HUES6 (cell line): ENCODE measurements at regions not wholly inside any gene's neighbourhood (a gene's known extent, or its start where the extent isn't known, plus 50 kb on each side); places are given as distances from the start of the nearest gene placed in this dataset.

Experiments used
- H3K27ac ChIP-seq: 2 replicates; pipeline ENCODE4 v1.7.0; 2013; ENCODE audit warnings: low read depth, mild to moderate bottlenecking, low read length, inconsistent platforms
- H3K27me3 ChIP-seq: 2 replicates; pipeline ENCODE4 v1.6.1; 2013; ENCODE audit warnings: low read length; ENCODE audit not compliant: control insufficient read depth, insufficient read depth
- H3K36me3 ChIP-seq: 2 replicates; pipeline ENCODE4 v1.6.1; 2013; ENCODE audit warnings: low read length; ENCODE audit not compliant: control insufficient read depth, insufficient read depth
- H3K4me1 ChIP-seq: 2 replicates; pipeline ENCODE4 v1.6.1; 2013; ENCODE audit warnings: low read length; ENCODE audit not compliant: control insufficient read depth, insufficient read depth
- H3K4me3 ChIP-seq: 2 replicates; pipeline ENCODE4 v1.5.1; 2013; ENCODE audit warnings: low read depth, low read length
- H3K9ac ChIP-seq: one replicate; pipeline ENCODE4 v1.6.1; 2013; ENCODE audit warnings: mild to moderate bottlenecking, low read length
- H3K9me3 ChIP-seq: 2 replicates; pipeline ENCODE4 v1.6.1; 2013; ENCODE audit warnings: low read depth, low read length; ENCODE audit not compliant: control insufficient read depth, insufficient read depth

DNA sequence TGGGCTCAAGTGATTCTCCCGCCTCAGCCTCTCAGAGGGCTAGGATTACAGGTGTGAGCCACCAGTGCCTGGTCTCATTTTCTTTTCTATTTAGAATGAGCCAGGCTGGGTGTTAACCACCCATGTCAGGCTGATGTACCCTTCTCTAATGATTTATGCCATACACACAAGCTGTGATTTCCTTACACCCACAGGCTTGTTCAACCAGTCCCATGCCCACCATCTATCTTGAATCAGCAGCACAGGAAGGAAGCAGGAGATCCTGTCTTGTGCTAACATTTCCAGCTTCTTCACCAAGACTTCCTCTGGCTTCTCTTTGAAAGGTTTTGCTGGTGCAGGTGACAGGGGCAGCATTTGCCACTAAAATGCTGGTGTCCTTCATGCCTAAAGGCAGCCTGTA, 176.4 kb downstream of the GATA3 start:
- Histone ChIP-seq H3K36me3 (no peaks in the 10 kb centered on the region), H3K4me3 (no peak overlapping the region), H3K27me3 (no peaks in the 10 kb centered on the region; the same call in 1 of the 2 replicates), H3K27ac (no peak overlapping the region), H3K4me1 (no peaks in the 10 kb centered on the region), H3K9ac (no peak overlapping the region), H3K9me3 (no peaks in the 10 kb centered on the region)

DNA sequence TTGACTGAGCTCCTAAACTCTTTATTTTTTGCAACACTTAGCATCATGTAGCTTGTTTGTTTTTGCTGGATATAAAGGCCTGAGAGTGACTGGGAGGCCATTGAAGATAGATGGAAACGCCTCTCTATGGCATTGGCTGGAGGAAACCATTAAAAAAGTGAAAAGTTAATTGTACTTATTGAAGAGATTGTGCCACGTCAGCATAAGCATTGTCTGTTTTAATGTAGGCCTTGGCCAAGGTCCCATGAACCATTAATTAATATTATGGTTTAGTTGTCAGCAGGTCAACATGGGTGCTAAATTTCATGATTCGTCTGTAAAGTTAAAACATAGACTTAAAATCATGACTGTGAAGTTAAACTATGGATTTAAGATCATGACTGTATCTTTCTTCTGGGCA, 178.6 kb downstream of the GATA3 start:
- Histone ChIP-seq H3K9ac (no peak overlapping the region), H3K4me3 (no peak overlapping the region), H3K4me1 (no peaks in the 10 kb centered on the region), H3K27ac (no peak overlapping the region), H3K9me3 (no peaks in the 10 kb centered on the region), H3K36me3 (no peaks in the 10 kb centered on the region), H3K27me3 (no peaks in the 10 kb centered on the region; the same call in 1 of the 2 replicates)

DNA sequence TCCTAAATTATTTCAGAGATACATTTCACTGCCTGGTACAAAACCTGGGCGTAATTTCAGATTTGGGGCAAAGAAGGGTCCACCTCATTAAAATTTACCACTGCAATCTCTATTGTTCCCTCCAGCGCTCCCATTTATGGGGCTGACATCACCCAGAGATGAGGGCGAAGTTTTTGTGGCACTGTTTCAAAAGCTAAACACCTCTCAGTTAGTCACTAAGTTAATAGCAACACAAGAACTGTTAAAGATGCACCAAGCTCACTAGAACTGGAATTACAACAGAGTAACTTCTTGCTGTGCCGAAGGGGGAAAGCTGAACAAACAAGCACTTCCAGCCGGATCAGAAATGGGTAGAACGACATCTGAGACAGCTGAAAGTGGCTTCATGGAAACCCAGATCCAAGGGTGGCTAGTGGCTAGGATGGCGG, 179.4 kb downstream of the GATA3 start:
- Histone ChIP-seq H3K9ac (no peak overlapping the region), H3K27me3 (no peaks in the 10 kb centered on the region; the same call in 1 of the 2 replicates), H3K27ac (no peak overlapping the region), H3K36me3 (no peaks in the 10 kb centered on the region), H3K4me3 (no peak overlapping the region), H3K9me3 (no peaks in the 10 kb centered on the region), H3K4me1 (no peaks in the 10 kb centered on the region)

DNA sequence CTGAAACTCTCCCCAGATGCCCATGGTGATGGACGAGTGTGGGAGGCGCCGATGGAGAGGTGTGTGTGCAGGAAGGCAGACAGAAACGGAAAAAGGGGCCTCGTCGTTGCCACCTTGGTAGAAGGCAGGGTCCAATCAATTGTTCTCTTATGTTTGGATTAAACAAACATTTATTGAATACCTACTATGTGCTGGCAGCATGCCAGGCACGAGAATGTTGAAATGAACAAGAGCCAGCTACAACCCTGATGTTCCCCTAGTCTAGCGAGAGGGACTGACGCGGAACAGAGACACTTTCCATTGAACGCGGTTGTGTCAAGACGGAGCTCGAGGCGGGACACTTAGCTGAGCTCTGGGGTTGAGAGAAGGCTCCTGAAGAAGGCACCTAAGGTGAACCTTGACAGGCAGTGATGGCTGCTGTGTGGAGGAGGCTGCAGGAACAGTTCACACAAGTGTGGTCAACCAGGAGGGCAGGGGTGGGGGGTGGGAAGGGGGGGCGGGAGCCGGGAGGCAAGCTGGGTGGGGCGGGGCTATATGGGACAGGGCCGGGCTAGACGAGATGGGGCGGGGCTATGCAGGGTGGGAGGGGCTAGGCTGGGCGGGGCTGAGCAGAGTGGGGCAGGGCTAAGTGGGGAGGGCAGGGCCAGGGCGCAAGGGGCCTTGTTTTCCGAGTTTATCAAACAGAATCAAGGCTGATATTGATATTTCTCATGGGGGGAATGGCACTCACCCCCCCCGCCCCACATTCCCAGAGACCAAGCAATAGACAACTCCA, 181.0 kb downstream of the GATA3 start:
- Histone ChIP-seq H3K27me3 (no peaks in the 10 kb centered on the region; the same call in 1 of the 2 replicates), H3K27ac (no peak overlapping the region), H3K4me3 (no peak overlapping the region), H3K9me3 (no peaks in the 10 kb centered on the region), H3K9ac (no peak overlapping the region), H3K4me1 (no peaks in the 10 kb centered on the region), H3K36me3 (no peaks in the 10 kb centered on the region)

DNA sequence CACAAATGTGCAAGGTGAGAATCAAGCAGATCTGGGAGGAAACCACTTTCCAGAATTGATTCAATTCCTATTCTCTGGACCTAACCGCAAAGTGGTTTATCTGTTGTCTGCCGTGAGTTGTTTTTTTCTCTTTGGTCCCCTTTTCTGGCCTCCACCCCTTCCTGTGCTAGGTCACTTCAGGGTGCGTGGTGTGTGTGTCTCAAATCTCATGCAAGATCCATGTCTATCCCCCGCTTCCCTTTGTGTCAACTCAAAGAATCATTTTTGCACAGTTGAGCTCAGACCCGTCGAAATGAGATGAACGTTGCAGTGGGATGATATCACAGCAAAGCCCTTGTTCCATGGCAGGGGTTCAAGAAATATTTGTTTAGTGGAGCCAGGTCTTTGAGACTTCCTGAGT, 184.5 kb downstream of the GATA3 start:
- Histone ChIP-seq H3K36me3 (no peaks in the 10 kb centered on the region), H3K27ac (no peak overlapping the region), H3K27me3 (no peaks in the 10 kb centered on the region; the same call in 1 of the 2 replicates), H3K9ac (no peak overlapping the region), H3K4me1 (no peaks in the 10 kb centered on the region), H3K9me3 (no peaks in the 10 kb centered on the region), H3K4me3 (no peak overlapping the region)

DNA sequence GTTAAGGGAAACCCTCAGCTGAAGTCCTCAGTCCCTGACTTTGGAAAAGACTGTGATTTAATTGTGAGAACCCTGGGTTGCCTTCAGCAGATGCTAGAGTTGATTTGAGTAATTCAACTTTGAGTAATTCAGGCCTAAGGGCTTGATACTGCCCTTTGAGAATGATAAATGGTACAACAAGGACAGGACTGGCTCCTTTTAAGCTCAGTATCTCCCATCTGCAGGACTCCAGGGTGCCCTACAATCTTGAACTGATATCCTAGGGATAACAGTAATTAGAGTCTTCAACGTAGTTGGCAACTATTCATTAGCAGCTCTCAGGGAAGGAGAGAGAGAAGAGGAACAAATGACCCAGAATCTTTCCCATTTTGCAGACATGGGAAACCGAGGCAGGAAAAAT, 186.4 kb downstream of the GATA3 start:
- Histone ChIP-seq H3K4me3 (no peak overlapping the region), H3K9ac (no peak overlapping the region), H3K27ac (no peak overlapping the region), H3K9me3 (0 out of 2 replicates have a peak, but pooled peaks cover under 1% of the 10 kb centered on the region), H3K27me3 (no peaks in the 10 kb centered on the region), H3K4me1 (no peaks in the 10 kb centered on the region), H3K36me3 (no peaks in the 10 kb centered on the region)

DNA sequence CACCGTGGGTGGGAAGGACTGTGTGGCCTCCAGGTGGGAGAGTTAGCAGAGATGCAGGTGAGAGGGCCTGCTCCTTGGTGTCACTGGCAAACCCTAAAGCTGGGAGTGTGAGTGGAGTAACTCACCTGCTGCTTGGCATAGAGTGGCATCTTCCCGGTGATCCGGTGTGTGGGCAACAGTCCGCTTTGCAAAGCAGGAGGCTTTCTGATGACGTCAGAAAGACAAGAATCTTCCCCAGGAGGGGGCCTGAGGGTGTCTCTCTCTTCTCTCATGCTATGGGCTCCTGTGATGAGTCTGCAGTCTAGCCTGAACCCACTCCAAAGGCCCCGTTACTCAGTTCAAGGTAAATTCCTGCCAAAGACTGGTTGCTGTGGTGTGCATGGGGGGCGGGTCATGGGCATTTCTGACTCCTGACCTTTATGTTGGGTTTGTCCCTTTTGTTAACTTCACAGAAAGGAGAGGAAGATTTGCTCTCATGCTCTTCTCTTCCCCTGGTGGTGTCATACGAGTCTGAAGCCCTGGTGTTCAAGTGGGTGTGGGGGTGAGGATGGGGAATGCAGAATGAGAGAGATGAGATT, 187.9 kb downstream of the GATA3 start:
- H3K4me3 ChIP-seq: no peak overlapping the region
- H3K4me1 ChIP-seq: no peaks in the 10 kb centered on the region
- no peak overlapping the region for H3K9ac ChIP-seq
- H3K27me3 ChIP-seq: no peaks in the 10 kb centered on the region
- H3K27ac ChIP-seq: no peak overlapping the region
- H3K9me3 ChIP-seq: peaks cover 15% of the 10 kb centered on the region
- no peaks in the 10 kb centered on the region for H3K36me3 ChIP-seq

DNA sequence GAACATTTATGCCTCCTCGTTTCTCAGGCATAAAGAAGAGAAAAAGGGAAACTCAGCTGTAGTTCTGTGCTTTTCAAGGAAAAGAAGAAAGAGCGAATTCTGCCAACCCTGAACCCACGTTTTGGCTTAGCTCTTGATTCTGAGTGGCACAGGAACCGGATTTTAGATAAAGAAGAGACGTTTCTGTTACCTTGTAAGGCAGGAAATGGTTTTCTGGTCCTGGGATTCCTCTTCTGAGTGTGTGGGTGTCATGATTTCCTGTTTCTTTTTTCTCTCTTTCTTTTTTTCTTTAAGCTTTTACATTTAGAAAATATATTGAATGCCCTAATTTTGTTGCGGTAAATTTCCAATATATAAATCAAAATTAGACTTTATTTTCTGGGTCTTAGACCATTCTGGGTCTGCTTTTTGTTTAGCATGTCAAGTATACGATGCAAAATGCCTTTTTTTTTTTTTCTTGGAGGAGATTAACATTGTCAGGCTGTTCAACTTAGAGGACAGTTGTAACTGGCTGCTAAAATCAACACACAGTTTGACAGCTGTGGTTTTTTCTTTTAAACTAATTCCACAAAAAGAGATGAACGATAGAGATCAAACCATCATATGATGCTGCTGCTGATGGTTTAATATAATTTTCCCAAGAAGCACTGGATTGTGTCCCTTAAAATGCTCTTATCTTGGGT, 190.8 kb downstream of the GATA3 start:
- H3K36me3 ChIP-seq: no peaks in the 10 kb centered on the region
- H3K4me3 ChIP-seq: no peak overlapping the region
- H3K4me1 ChIP-seq: no peaks in the 10 kb centered on the region
- H3K9ac ChIP-seq: no peak overlapping the region
- H3K27me3 ChIP-seq: no peaks in the 10 kb centered on the region
- H3K27ac ChIP-seq: no peak overlapping the region
- peaks cover 15% of the 10 kb centered on the region for H3K9me3 ChIP-seq

DNA sequence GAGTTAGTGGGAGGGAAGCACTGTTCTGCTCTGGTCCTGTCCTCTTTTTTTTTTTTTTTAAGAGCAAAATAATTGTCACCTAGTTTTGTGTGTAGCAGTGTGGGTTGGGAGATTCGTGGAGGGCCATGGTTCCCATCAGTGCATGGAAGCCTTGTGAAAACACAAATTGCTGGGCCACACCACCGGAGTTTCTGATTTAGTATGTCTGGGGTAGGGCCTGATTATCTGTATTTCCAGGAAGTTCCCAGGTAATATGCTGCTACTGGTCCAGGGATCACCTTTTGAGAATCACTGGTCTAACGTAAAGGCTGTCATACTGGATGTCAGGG, 191.3 kb downstream of the GATA3 start:
- no peaks in the 10 kb centered on the region for H3K36me3 ChIP-seq
- H3K4me3 ChIP-seq: no peak overlapping the region
- no peaks in the 10 kb centered on the region for H3K4me1 ChIP-seq
- peaks cover 15% of the 10 kb centered on the region for H3K9me3 ChIP-seq
- no peaks in the 10 kb centered on the region for H3K27me3 ChIP-seq
- no peak overlapping the region for H3K27ac ChIP-seq
- no peak overlapping the region for H3K9ac ChIP-seq

DNA sequence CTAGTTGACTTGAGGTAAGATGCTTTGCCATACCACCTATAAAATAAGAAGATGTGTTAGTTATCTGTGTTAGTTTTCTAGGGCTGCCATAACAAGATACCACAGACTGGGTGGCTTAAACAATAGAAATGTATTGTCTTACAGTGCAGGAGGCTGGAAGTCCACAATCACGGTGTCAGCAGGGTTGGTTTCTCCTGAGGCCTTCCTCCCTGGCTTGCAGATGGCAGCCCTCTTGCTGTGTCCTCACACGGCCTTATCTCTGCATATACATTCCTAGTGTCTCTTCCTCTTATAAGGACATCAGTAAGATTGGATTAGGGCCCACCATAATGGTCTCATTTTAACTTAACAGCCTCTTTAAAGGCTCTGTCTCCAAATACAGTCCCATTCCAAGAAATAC, 192.1 kb downstream of the GATA3 start:
- H3K27ac ChIP-seq: no peak overlapping the region

DNA sequence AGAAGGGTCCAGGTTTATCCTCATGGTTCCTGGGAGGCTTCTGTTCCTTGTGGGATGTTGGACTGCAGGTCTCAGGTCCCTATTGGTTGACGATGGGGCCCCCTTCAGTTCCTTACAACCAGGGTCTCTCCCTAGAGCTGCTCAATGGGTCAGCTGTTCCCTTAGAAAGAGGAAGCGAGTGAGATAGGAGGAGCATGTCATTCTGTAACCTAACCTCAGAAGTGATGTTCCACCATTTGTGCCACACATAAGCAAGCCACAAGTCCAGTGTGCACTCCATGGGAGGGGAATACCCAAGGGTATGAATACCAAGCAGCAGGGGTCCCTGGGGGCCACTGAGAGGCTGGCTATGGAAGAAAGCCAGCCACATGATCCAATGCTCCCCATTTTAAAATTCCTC, 192.7 kb downstream of the GATA3 start:
- Histone ChIP-seq H3K9ac (no peak overlapping the region), H3K27me3 (no peaks in the 10 kb centered on the region), H3K4me3 (no peak overlapping the region), H3K36me3 (no peaks in the 10 kb centered on the region), H3K27ac (no peak overlapping the region), H3K9me3 (peaks cover 15% of the 10 kb centered on the region), H3K4me1 (no peaks in the 10 kb centered on the region)

More for the DNA sequence above, 192.1 kb downstream of the GATA3 start:
- Histone ChIP-seq H3K36me3 (no peaks in the 10 kb centered on the region), H3K4me3 (no peak overlapping the region), H3K9ac (no peak overlapping the region), H3K27me3 (no peaks in the 10 kb centered on the region), H3K9me3 (peaks cover 15% of the 10 kb centered on the region), H3K4me1 (no peaks in the 10 kb centered on the region)
